Stimulated activated effector memory CD8-positive, alpha-beta T cell treated with anti-CD3 and anti-CD28 coated beads, Interleukin-12 subunit alpha, Interleukin-12 subunit beta, amount 100 ng/mL, for 72 hours (primary cell): ENCODE measurements at regions not wholly inside any gene's neighbourhood (a gene's known extent, or its start where the extent isn't known, plus 50 kb on each side); places are given as distances from the start of the nearest gene placed in this dataset.

Experiments
- ATAC-seq: fragments of 150-1000 bp; cut with Tn5 transposase; 2 replicates; pipeline ENCODE4 v1.10.0; 2021
- DNase-seq, 2 donors: peaks; one replicate each; pipeline ENCODE4 v3.0.0; 2021 to 2022; ENCODE audit warnings: low spot score in 2 of 2
- H3K27ac Mint-ChIP-seq: one replicate; pipeline ENCODE4 v1.8.0; 2022; ENCODE audit warnings: mild to moderate bottlenecking, mixed read lengths
- H3K36me3 Mint-ChIP-seq: one replicate; pipeline ENCODE4 v1.8.0; 2022; ENCODE audit warnings: mild to moderate bottlenecking, mixed read lengths
- H3K4me1 Mint-ChIP-seq: one replicate; pipeline ENCODE4 v1.8.0; 2022; ENCODE audit warnings: mixed read lengths
- H3K4me3 Mint-ChIP-seq: one replicate; pipeline ENCODE4 v1.8.0; 2022; ENCODE audit warnings: mild to moderate bottlenecking, mixed read lengths
- H3K9me3 Mint-ChIP-seq: one replicate; pipeline ENCODE4 v1.8.0; 2022; ENCODE audit warnings: mixed read lengths

GRCh38 chr11:115557681-115558080 is 53.5 kb upstream of the CADM1 start:
- no peak for DNase-seq

GRCh38 chr11:115556984-115557383 is 52.8 kb upstream of the CADM1 start:
- DNase-seq (no peak), ATAC-seq (no peak)
- Mint-ChIP-seq H3K36me3 (no peaks in the 10 kb centered on the region), H3K9me3 (no peaks in the 10 kb centered on the region), H3K27ac (no peak overlapping the region), H3K4me3 (no peak overlapping the region), H3K4me1 (no peaks in the 10 kb centered on the region)

More at GRCh38 chr11:115557681-115558080, 53.5 kb upstream of the CADM1 start:
- Mint-ChIP-seq H3K4me1 (no peaks in the 10 kb centered on the region), H3K9me3 (no peaks in the 10 kb centered on the region), H3K27ac (no peak overlapping the region), H3K36me3 (no peaks in the 10 kb centered on the region), H3K4me3 (no peak overlapping the region)
- ATAC-seq = no peak

- H3K27ac Mint-ChIP-seq = no peak overlapping the region
- no peaks in the 10 kb centered on the region for H3K36me3 Mint-ChIP-seq
- no peak overlapping the region for H3K4me3 Mint-ChIP-seq
- no peak for DNase-seq
- no peak for ATAC-seq
- H3K4me1 Mint-ChIP-seq = no peaks in the 10 kb centered on the region
- H3K9me3 Mint-ChIP-seq = no peaks in the 10 kb centered on the region
These were observed 51.3 kb upstream of the CADM1 start for GRCh38 chr11:115555336-115556090.
